ENCODE measurements at regions not wholly inside any gene's neighbourhood (a gene's known extent, or its start where the extent isn't known, plus 50 kb on each side); places are given as distances from the start of the nearest gene placed in this dataset.
"Not testable (repeated sequence)": the region's sequence is repeated elsewhere in the genome, so short reads cannot be mapped to it uniquely, and the experiment has no call there.

DNA sequence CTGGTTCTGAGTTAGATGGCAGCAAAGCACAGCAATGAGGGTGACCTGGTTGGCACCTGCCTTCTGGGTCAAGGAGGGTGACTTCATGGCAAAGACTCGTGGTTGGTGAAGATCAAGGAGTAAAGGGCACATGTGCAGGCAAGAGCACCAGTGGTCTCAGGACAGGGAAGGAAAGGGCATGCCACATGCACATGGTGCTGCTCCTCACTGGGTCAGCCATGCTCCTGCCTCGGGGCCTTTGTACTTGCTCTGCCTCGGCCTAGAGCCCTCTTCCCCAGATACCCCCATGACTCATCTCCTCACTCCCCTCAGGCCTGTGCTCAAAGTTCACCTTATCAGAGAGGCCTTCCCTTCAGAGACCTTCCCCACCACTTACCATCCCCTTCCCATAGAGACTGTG is 106.7 kb upstream of the KDM7A start:
- DNase-seq: no peak

GRCh38 chr7:140281960-140282359 is 105.2 kb upstream of the KDM7A start:
- DNase-seq: no peak

DNA sequence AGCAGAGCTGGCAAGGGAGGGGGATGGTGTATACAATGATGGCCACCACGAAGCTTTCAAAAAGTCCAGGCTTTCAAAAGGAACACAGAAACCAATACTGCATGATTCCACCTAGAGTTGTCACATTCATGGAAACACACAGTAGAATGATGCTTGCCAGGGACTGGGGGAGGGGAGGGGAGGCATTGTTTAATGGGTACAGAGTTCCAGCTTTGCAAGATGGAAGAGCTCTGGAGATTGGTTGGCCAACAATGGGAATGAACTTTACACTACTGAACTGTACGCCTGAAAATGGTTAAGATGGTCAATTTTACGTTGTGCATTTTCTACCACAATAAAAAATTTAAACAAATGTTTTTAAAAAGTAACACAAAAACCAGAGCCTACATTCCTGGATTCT is 104.5 kb upstream of the KDM7A start:
- no peak for DNase-seq

DNA sequence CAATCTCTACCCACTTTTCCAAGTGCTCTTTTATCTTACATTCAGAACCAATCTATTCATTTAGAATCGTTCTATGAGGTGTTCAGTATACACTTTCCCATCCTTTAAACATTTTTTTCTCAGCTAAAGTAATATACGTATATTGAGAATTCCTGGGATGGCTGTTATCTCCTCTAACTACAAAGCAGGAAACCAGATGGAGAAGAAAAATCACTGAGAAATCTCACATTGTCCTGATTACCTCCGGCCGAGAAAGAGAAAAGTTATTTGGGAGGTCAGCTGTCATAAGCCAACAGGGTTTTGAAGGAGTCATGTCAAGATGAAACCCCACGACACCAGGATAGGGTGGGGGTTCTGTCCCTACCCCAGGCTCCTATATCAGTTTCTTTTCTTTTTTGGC is 99.2 kb upstream of the KDM7A start:
- no peak for DNase-seq

DNA sequence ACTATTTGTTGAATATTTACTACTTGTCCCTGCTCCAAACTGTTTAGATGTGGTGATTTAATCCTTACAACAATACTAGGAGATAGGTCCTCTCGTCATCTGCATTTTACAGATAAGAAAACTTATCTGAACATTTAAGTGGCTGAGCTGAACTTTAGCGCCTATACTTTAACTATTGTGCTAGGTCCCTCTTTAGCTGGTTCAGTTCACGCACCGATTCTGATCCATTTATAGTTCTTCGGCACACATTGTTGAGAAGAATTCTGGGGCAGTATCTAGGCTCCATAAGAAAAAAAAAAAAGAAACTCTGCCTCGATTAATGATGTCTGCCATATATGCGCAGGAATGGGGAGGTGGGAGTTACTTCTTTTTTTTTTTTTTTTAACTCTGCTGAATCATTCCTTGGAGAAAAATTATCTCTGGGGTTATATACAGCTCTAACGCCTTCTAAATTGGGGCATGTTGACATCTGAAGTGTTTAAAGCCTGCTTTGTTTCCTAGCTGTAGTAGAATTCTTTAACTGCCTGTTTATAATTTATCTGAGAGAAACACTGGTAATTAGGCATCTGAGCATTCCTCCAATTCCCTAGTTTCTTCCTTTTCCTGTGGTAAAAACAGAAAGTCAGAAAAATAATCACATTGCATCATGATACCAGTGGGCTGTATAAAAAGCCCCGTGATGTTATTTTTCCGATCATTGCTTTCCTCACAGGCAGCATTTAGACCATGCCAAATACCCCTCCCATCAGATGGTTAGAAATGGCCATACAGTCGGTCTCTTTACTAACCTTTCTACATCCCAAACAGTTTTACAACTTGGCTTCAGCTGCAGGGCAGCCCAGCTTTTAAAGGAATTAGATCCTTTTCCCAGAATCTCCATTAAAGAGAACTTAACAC is 98.5 kb upstream of the KDM7A start:
- DNase-seq: no peak

DNA sequence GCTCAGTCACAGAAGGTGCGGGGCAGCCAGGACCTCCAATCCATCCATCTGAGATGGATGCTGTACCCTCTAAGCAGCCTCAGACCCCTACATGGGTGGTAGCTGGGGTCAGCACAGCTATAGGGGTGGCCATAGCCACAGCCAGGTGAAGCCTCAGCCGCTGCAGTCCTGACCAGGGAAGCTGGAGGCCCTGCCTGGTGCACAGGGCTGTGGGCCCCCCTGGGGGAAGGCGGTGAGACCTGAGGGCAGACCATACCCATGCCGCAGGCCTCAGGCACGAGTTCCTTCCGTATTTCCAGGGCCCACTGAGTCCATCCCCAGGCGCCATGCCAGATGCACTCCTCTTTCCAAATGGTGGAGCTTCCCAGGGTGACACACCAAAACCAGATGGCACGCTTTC is 96.6 kb upstream of the KDM7A start:
- no peak for DNase-seq

DNA sequence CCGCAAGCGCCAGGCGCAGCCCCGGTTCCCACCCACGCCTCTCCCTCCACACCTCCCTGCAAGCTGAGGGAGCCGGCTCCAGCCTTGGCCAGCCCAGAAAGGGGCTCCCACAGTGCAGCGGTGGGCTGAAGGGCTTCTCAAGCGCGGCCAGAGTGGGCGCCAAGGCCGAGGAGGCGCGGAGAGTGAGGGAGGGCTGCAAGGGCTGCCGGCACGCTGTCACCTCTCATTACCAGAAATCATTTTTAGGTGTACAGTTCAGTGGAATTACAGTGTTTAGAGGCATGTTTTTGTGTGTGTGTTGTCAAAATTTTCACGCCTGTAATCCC is 94.8 kb upstream of the KDM7A start:
- not testable (repeated sequence) for DNase-seq

DNA sequence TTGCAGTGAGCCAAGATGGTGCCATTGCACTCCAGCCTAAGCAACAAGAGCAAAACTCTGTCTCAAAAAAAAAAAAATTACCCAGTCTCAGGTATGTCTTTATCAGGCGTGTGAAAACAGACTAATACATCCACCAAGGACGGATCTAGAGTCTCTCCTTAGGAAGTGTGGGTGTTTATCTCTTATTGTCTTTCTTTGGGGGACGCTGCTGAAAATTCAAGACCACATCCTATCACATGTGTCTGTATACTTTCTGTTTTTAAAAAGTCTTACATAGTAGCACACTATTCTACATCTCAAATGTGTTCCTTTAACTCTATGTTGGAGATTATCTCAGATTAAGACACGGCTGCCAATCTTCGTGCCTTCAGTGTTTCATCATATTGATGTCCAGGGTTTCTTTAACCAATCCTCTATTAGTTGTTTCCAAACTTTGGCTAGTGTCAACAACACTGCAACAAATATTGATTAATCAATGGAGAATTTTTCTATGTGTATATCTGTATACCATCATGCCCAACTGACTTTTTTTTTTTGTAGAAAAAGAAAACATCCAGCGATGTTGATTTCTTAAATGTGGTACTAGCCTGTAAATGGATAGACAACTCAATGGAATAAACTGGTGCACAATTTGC is 92.3 kb upstream of the KDM7A start:
- peak in 1 of 2 donors; percentile 34 for DNase-seq

GRCh38 chr7:140267381-140268226 is 90.8 kb upstream of the KDM7A start:
- DNase-seq: no peak

GRCh38 chr7:140263277-140263676 is 86.5 kb upstream of the KDM7A start:
- no peak for DNase-seq

- DNase-seq: no peak
Observed at GRCh38 chr7:140262242-140262903, 85.6 kb upstream of the KDM7A start.

DNA sequence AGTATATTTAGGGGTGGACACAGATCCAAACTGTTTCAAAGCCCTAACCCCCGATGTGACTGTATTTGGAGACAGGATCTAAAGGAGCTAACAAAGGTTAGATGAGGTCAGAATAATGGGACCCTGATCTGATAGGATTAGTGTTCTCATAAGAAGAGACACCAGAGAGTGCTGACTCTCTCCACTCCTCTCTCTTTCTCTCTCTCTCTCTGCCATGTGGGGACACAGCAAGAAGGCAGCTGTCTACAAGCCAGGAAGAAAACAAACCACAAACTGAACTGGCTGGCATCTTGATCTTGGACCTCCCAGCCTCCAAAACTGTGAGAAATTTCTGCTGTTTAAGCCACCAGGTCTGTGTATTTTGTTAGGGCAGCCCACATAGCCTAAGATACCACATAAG is 84.7 kb upstream of the KDM7A start:
- DNase-seq: peak in 1 of 2 donors; percentile 45

GRCh38 chr7:140261105-140261486 is 84.3 kb upstream of the KDM7A start:
- DNase-seq: no peak

GRCh38 chr7:140260352-140261104 is 83.7 kb upstream of the KDM7A start:
- DNase-seq: no peak

DNA sequence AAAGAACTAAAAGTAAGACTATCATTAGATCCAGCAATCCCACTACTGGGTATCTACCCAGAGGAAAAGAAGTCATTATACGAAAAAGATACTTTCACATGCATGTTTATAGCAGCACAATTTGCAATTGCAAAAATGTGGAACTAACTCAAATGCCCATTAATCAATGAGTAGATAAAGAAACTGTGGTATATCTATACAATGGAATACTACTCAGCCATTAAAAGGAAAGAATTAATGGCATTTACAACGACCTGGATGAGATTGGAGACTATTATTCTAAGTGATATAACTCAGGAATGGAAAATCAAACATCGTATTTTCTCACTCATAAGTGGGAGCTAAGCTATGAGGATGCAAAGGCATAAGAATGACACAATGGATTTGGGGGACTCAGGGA is 80.5 kb upstream of the KDM7A start:
- not testable (repeated sequence) for DNase-seq

DNA sequence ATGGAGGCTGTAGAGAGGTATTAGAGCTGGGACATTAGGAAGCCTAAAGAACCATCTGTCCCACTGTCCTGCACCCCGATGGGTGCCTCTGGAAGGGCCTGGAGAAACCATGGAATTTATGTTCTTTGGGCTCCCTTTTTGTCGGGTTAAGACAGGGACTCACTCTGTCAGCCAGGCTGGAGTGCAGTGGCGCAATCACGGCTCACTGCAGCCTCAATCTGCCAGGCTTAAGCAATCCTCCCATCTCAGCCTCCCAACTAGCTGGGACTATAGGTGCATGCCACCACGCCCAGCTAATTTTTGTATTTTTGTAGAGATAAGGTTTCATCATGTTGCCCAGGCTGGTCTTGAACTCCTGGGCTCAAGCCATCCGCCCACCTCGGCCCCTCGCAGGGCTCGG is 78.2 kb upstream of the KDM7A start:
- not testable (repeated sequence) for DNase-seq

DNA sequence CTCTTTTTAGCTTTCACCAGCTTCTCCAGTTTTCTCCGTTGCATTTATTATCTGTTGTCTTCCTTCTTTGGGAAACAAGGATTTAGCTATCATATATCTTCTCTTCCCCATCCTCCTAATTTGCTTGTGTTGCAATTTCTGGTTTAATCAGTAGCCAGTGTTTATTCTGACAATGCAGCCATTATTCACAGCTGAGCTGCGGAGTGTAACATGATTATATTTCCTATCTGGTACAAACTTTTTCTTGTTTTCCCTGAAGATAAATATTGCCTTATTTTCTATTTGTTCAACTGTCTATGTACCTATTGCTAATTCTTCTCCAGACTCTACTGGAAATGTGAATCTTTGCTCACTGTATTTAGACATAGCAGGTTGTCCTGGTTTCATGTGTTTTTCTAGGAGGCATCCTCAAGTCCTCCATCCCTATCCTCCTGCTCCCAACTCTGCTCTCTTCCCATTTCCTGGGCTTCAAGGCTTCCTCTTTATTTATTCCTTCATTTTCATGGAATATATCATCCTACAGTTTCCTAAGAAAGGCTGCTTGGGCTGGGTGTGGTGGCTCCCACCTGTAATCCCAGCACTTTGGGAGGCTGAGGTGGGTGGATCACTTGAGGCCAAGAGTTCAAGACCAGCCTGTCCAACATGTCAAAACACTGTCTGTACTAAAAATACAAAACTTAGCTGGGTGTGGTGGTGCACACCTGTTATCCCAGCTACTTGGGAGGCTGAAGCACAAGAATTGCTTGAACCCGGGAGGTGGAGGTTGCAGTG is 72.4 kb upstream of the KDM7A start:
- no peak for DNase-seq

GRCh38 chr7:140247559-140247958 is 70.8 kb upstream of the KDM7A start:
- DNase-seq: no peak

DNA sequence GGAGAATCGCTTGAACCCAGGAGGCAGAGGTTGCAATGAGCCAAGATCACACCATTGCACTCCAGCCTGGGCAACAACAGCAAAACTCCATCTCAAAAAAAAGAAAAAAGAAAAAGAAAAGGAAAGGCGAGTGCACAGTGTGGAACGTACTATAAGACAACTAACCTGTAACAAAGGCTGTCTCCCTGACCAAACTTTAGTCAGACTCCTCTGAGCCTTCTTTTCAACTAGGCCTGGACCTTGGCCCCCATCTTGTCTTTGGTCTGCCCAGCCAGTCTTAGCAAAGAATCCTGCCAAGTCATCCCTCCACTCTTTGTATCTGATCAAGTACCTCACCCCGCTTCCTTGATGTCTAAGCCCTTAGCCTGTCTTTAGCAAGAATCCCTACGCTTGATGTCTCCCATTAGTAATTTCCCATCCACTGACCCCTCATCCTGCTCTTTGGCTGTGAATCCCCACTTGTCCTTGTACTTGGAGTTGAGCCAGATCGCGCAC is 68.9 kb upstream of the KDM7A start:
- DNase-seq: no peak

- peak in 1 of 2 donors; percentile 87 for DNase-seq
Observed at GRCh38 chr7:140242057-140243031, 65.6 kb upstream of the KDM7A start.
